Adipocyte (in vitro differentiated cells): ENCODE measurements at regions not wholly inside any gene's neighbourhood (a gene's known extent, or its start where the extent isn't known, plus 50 kb on each side); places are given as distances from the start of the nearest gene placed in this dataset.

Source experiments
- DNase-seq: peaks from one replicate; pipeline ENCODE4 v3.0.0-alpha.2; 2015; ENCODE audit warnings: low read depth
- H3K27me3 ChIP-seq: replicated peaks from 2 replicates; pipeline ENCODE4 v1.7.0; 2013; ENCODE audit warnings: mild to moderate bottlenecking, low read length, moderate library complexity; ENCODE audit not compliant: control insufficient read depth, insufficient read depth
- H3K36me3 ChIP-seq: 2 replicates; pipeline ENCODE4 v1.7.0; 2013; ENCODE audit warnings: low read length, mild to moderate bottlenecking, moderate library complexity; ENCODE audit not compliant: control insufficient read depth, insufficient read depth, severe bottlenecking
- H3K4me1 ChIP-seq: 2 replicates; pipeline ENCODE4 v1.7.0; 2013; ENCODE audit warnings: mild to moderate bottlenecking, low read length, moderate library complexity; ENCODE audit not compliant: control insufficient read depth, insufficient read depth
- H3K4me3 ChIP-seq: 2 replicates; pipeline ENCODE4 v1.7.0; 2013; ENCODE audit warnings: mild to moderate bottlenecking, low read length, moderate library complexity
- H3K9ac ChIP-seq: 2 replicates; pipeline ENCODE4 v1.7.0; 2013; ENCODE audit warnings: mild to moderate bottlenecking, low read length, moderate library complexity
- H3K9me3 ChIP-seq: 2 replicates; pipeline ENCODE4 v1.7.0; 2013; ENCODE audit warnings: mild to moderate bottlenecking, low read length, moderate library complexity; ENCODE audit not compliant: control insufficient read depth

- Histone ChIP-seq H3K9me3 (no peaks in the 10 kb centered on the region), H3K4me1 (no peaks in the 10 kb centered on the region), H3K36me3 (no peaks in the 10 kb centered on the region), H3K4me3 (no peak overlapping the region), H3K27me3 (no peaks in the 10 kb centered on the region), H3K9ac (no peak overlapping the region)
- DNase-seq = no peak
Measured at GRCh38 chr3:104856741-104857140, 510.0 kb upstream of the ALCAM start.

GRCh38 chr3:104868291-104868690 lies 498.4 kb upstream of the ALCAM start:
- Histone ChIP-seq H3K4me3 (no peak overlapping the region), H3K36me3 (no peaks in the 10 kb centered on the region), H3K27me3 (no peaks in the 10 kb centered on the region), H3K4me1 (no peaks in the 10 kb centered on the region), H3K9ac (no peak overlapping the region), H3K9me3 (no peaks in the 10 kb centered on the region)
- DNase-seq = no peak

GRCh38 chr3:104870276-104870675 lies 496.4 kb upstream of the ALCAM start:
- Histone ChIP-seq H3K27me3 (no peaks in the 10 kb centered on the region), H3K9me3 (no peaks in the 10 kb centered on the region), H3K36me3 (no peaks in the 10 kb centered on the region), H3K4me3 (no peak overlapping the region), H3K4me1 (no peaks in the 10 kb centered on the region), H3K9ac (no peak overlapping the region)
- DNase-seq = no peak

- Histone ChIP-seq H3K27me3 (no peaks in the 10 kb centered on the region), H3K9ac (no peak overlapping the region), H3K36me3 (no peaks in the 10 kb centered on the region), H3K4me1 (no peaks in the 10 kb centered on the region), H3K9me3 (no peaks in the 10 kb centered on the region), H3K4me3 (no peak overlapping the region)
- DNase-seq = peak; percentile 45
Measured at GRCh38 chr3:104873331-104873730, 493.4 kb upstream of the ALCAM start.

GRCh38 chr3:104878395-104878794 lies 488.3 kb upstream of the ALCAM start:
- Histone ChIP-seq H3K9ac (no peak overlapping the region), H3K27me3 (no peaks in the 10 kb centered on the region), H3K9me3 (no peaks in the 10 kb centered on the region), H3K4me1 (no peaks in the 10 kb centered on the region), H3K36me3 (no peaks in the 10 kb centered on the region), H3K4me3 (no peak overlapping the region)
- DNase-seq = peak; percentile 36

- H3K4me1 ChIP-seq = no peaks in the 10 kb centered on the region
- no peak overlapping the region for H3K9ac ChIP-seq
- no peak for DNase-seq
- H3K4me3 ChIP-seq = no peak overlapping the region
- H3K36me3 ChIP-seq = no peaks in the 10 kb centered on the region
- H3K9me3 ChIP-seq = no peaks in the 10 kb centered on the region
- no peaks in the 10 kb centered on the region for H3K27me3 ChIP-seq
Measured at GRCh38 chr3:104879919-104880318, 486.8 kb upstream of the ALCAM start.

GRCh38 chr3:104885214-104885814 lies 481.4 kb upstream of the ALCAM start:
- H3K4me1 ChIP-seq = peaks cover 12% of the 10 kb centered on the region
- H3K9ac ChIP-seq = no peak overlapping the region
- no peaks in the 10 kb centered on the region for H3K27me3 ChIP-seq
- no peaks in the 10 kb centered on the region for H3K9me3 ChIP-seq
- no peaks in the 10 kb centered on the region for H3K36me3 ChIP-seq
- no peak for DNase-seq
- no peak overlapping the region for H3K4me3 ChIP-seq

GRCh38 chr3:104886220-104886995 lies 480.3 kb upstream of the ALCAM start:
- Histone ChIP-seq H3K9ac (no peak overlapping the region), H3K9me3 (no peaks in the 10 kb centered on the region), H3K4me1 (peaks cover 12% of the 10 kb centered on the region), H3K27me3 (no peaks in the 10 kb centered on the region), H3K36me3 (no peaks in the 10 kb centered on the region), H3K4me3 (no peak overlapping the region)
- peak; percentile 33 for DNase-seq

GRCh38 chr3:104887069-104887468 lies 479.6 kb upstream of the ALCAM start:
- Histone ChIP-seq H3K4me3 (no peak overlapping the region), H3K9ac (no peak overlapping the region), H3K36me3 (no peaks in the 10 kb centered on the region), H3K9me3 (no peaks in the 10 kb centered on the region), H3K4me1 (peaks cover 12% of the 10 kb centered on the region), H3K27me3 (no peaks in the 10 kb centered on the region)
- DNase-seq = no peak

GRCh38 chr3:104887619-104888018 lies 479.1 kb upstream of the ALCAM start:
- Histone ChIP-seq H3K4me1 (peaks cover 12% of the 10 kb centered on the region), H3K9ac (no peak overlapping the region), H3K9me3 (no peaks in the 10 kb centered on the region), H3K36me3 (no peaks in the 10 kb centered on the region), H3K27me3 (no peaks in the 10 kb centered on the region), H3K4me3 (no peak overlapping the region)
- no peak for DNase-seq

GRCh38 chr3:104892044-104892443 lies 474.7 kb upstream of the ALCAM start:
- Histone ChIP-seq H3K4me1 (no peaks in the 10 kb centered on the region), H3K36me3 (no peaks in the 10 kb centered on the region), H3K9me3 (no peaks in the 10 kb centered on the region), H3K4me3 (no peak overlapping the region), H3K9ac (no peak overlapping the region), H3K27me3 (no peaks in the 10 kb centered on the region)
- DNase-seq = no peak
